Fibroblast of peridontal ligament (primary cell): ENCODE measurements at regions not wholly inside any gene's neighbourhood (a gene's known extent, or its start where the extent isn't known, plus 50 kb on each side); places are given as distances from the start of the nearest gene placed in this dataset.

Source experiments
- DNase-seq: peaks from one replicate; pipeline ENCODE4 v3.0.0-alpha.2; 2010; ENCODE audit errors: extremely low read depth

GRCh38 chr2:60051991-60052390 is 501.5 kb downstream of the BCL11A start:
- DNase-seq, result no peak

DNA sequence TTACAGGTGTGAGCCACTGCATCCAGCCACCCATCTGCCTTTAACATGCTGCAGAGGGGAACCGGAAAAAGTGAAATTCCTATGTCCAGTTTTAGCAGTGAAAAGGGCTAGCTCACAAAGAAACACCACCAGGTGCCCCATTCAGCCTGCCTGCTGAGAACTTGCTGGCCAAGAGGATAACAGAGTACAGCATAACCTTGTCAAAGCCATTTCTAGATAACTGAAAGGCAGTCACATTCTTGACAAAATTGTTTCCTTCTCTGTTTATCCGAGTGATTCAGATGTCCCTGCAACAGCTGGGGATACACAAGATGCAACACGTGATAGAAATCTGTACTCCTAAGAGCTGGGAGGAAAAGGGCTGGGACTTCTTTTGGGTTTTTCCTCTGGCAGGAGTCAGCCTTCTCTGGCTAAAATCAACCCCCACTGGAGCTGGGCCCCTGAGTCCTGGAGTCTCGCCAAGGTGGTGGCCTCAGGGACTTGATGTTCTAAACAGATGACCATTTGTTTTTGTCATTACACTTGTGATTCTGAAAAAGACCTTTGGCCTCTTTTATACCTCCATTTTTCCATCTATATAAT is 505.4 kb downstream of the BCL11A start:
- DNase-seq, result no peak

DNA sequence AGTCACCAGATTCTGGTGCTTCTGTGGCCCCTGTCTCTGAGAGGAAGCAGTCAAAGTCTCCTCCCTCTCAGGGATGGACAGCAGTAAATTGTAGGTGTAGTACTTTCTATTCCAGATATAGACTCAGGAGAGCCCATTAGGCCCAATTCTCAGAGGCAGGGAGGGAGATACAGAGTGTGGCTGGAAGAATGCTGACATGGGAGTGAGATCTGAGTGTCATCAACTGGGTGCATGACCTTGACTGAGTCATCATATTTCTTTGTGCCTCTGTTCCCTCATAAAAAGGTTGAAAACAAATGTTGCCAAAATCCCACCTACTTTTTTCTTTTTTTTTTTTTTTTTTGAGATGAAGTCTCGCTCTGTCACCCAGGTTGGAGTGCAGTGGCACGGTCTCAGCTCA is 506.1 kb downstream of the BCL11A start:
- DNase-seq, result no peak

- no peak for DNase-seq
These were observed 506.9 kb downstream of the BCL11A start for GRCh38 chr2:60046529-60046928.

- no peak for DNase-seq
These were observed 508.0 kb downstream of the BCL11A start for GRCh38 chr2:60045456-60045855.

DNA sequence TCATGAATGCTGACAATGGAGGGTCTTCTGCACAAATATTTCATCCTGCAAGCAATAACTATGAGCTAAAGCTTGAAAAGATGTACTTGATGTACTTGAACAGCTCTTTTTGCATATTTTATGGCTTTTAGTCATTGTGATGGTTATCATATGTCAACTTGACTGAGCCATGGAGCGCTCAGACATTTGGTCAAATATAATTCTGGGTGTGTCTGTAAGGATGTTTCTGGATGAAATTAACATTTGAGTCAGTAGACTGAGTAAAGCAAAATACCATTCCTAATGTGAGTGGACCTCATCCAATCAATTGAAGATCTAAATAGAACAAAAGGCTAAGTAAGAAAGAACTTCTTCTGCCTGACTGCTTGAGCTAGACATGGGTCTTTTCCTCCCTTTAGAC is 509.0 kb downstream of the BCL11A start:
- no peak for DNase-seq

- no peak for DNase-seq
These were observed 511.4 kb downstream of the BCL11A start for GRCh38 chr2:60042023-60042422.

GRCh38 chr2:60033325-60033724 is 520.1 kb downstream of the BCL11A start:
- no peak for DNase-seq

GRCh38 chr2:60029566-60029883 is 523.9 kb downstream of the BCL11A start:
- DNase-seq, result no peak

DNA sequence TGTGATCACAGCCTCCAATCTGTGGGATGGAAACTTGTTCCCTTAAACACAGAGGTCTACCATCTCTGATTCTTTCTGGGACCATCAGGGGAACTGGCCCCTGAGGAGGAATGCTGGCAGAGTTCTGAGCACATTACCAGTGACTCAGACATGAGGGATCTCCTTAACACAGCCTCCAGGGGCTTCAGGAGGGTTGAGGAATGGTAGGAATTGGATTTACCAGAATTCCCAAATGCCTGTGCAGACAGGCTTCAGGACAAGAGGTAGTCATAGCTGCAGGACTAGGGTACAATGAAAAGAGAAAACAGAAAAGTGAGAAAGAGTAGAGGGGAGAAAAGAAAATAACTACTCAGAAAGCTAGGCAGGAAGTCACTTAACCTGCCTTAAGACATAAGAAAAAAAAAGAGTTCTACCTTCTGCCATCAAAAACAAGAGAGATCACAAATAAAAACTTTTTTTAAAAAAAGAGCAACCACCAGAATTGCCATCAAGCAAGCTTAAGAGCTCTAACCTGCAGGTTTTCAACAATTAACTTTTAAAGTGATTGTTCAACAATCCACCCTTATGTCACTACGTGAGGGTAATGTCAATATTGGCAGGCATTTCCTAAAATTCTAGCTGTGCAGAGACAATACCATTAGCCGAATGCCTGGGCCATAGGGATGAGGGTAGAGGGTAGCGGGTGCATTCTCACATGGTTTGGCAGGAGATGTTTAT is 524.4 kb downstream of the BCL11A start:
- no peak for DNase-seq

GRCh38 chr2:60025496-60025895 is 528.0 kb downstream of the BCL11A start:
- DNase-seq, result no peak

DNA sequence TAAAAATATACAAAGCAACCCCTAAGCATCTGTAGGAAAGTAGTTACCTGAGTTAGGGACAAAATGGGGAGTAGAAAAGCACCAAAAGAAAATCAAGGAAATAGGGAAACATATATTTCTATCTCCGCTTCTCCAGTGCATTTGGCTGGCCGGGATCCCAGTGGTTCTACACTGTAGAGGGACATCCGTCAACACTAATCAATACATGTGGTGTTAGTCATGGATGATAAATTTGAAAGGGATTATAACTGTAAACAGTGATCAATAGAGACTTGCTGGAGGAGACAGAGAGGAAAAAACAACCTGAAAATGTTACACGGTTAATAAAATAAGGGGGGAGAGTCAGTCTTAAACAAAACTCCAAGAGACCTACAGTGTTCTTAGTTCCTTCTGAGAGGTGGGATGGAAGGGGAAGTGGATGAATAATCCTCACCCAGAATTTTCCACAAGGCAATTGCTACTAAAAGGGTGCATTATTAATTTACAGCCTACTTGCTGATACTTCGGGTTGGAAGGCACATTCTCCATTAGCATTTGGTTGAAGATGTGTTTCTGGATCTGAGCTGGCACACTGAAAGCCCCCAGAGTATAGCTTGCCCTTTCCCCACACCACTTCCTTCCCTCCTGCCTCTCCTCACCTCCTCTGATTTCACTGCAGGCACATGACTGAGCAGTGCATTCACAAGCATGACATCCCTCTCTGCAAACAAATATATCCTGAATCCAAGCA is 530.0 kb downstream of the BCL11A start:
- DNase-seq, result no peak

DNA sequence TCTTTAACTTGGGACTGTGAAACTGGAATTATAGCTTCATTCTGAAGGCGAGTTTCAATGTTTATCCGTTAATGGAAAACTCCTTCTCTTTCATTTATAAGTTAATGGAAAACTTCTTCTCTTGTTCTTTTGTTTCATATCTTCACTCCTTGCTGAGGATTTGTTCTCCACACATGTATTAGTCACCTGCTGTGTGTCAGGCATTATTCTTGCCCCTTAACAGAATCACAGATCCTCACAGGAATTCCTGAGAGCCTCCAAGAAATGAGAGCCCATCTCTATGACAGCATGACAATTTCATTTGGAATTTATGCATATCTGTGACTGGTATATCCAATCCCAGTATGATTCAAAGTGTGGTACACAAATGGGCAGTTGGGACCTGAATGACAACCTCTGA is 545.8 kb downstream of the BCL11A start:
- no peak for DNase-seq

DNA sequence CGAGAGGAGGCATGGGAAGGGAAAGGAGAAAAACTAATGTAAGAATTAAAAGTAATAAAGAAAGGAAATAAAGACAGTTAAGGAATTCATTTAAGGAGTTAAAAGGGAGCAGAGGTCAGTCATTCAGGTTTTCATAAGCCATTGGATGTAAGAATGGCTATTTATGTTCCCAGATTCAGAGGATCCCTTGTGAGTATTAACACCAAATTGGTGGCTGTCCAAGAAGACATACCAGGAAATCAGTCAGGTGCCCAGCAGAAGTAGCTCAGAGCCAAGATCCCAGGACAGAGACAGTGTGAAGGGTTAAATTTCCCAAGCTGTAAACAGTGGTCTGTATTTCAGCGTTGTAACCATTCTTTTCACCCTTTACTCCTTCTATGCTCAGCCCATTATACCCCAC is 550.4 kb downstream of the BCL11A start:
- no peak for DNase-seq

GRCh38 chr2:60002183-60002867 is 551.1 kb downstream of the BCL11A start:
- DNase-seq, result no peak

GRCh38 chr2:60000686-60001085 is 552.8 kb downstream of the BCL11A start:
- no peak for DNase-seq

DNA sequence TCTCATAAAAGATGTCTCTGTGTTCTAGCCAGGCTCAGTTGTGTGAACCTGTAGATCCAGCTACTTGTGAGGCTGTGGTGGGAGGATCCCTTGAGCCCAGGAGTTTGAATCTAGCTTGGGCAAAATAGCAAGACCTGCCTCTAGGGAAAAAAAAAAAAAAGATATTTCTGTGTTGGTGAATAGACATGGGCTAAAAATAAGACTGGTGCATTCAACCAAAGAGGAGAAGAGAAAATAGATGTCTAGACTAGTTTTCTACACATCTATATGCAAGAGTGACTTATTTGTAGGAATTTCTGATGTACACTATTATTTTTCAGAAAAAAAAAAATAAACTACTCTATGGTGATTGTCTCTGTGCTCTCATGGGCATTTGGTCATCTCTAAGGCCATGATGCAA is 555.1 kb downstream of the BCL11A start:
- no peak for DNase-seq

- DNase-seq, result no peak
These were observed 556.1 kb downstream of the BCL11A start for GRCh38 chr2:59997371-59997770.

GRCh38 chr2:59996855-59997254 is 556.6 kb downstream of the BCL11A start:
- DNase-seq, result no peak

DNA sequence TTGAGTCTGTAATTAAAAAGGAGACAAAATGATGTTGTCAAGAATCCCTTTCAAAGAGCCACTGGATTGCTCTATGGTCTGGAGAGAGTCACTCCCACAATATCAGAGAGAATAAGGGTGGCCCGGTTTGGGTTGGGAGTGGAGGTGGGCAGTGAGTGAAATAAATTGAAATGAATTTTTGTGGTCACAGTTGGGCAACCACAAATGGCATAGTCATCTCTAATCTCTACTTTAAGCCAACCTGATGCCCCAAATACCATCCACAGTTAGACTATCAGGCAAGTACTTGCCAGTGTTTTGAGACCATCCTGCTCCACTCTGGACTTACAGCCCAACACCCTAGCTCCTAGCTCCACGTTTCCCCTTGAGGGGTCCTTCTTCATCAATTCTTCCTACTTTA is 559.7 kb downstream of the BCL11A start:
- DNase-seq, result no peak

GRCh38 chr2:59988341-59988740 is 565.1 kb downstream of the BCL11A start:
- no peak for DNase-seq

- DNase-seq, result no peak
These were observed 566.9 kb downstream of the BCL11A start for GRCh38 chr2:59986511-59986910.

DNA sequence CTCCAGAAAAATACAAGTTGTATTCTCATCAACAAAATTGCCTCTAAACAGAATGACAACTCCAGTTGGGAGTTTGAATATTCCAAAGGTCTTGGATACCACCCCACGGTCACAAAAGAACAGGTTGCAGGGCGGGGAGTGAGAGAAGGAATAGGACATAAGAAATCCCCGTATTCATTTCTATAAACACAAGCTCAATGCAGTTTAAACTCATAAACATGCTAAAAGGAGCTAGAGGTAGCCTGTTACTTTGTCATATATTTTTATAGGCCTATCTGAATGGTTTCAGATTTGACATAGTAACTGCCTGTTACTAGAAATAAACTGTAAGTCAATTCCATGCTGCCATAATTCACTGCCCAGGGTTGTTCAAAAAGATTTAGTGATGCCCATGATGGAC is 567.5 kb downstream of the BCL11A start:
- no peak for DNase-seq
